K562 (cell line): ENCODE measurements at regions not wholly inside any gene's neighbourhood (a gene's known extent, or its start where the extent isn't known, plus 50 kb on each side); places are given as distances from the start of the nearest gene placed in this dataset.

Experiments
- ATAC-seq: fragments of 200-7000 bp; cut with Tn5 transposase; 3 replicates; pipeline ENCODE4 v1.9.1; 2020; ENCODE audit warnings: moderate library complexity
- BruUV-seq: library from RNA; stranded (reverse); fragments of 400-500 nt; replicated peaks from 2 replicates; lab custom pipeline; 2021; lab: Mats Ljungman, UMichigan
- CTCF ChIA-PET: fragments of 300-600 bp; formaldehyde crosslinking; extraction: SDS; loops from one replicate; lab custom pipeline; 2021; ENCODE audit warnings: low intra/inter-chr PET ratio; lab: Yijun Ruan, JAX
- POLR2A ChIA-PET: fragments of 300-600, 350-650 bp; sonication (Branson Sonifier 250); formaldehyde crosslinking; extraction: SDS; loops from one replicate; lab custom pipeline; 2021; ENCODE audit warnings: antibody characterized with exemption, inconsistent platforms; lab: Yijun Ruan, JAX
- DNase-seq, 4 experiments: peaks; one replicate each; pipeline versions ENCODE4 v3.0.0 to v3.0.0-alpha.2; 2011 to 2018; ENCODE audit warnings: low spot score in 3 of 4, mixed read lengths in 3 of 4; ENCODE audit errors: extremely low read depth in 1 of 4
- FAIRE-seq: peaks from 2 replicates; lab custom pipeline; 2011; peaks lifted over from hg19 to GRCh38; lab: Jason Lieb, UNC
- H2AFZ ChIP-seq: 2 replicates; pipeline ENCODE4 v1.6.0; 2011; ENCODE audit warnings: low read depth, low read length, control low read depth, inconsistent platforms
- H3K27ac ChIP-seq: fragments of 200-600 bp; 3 replicates; pipeline ENCODE4 v1.8.0; 2011; ENCODE audit warnings: low read depth, mild to moderate bottlenecking, control low read depth, inconsistent platforms, low read length, moderate library complexity, mixed read lengths; ENCODE audit errors: extremely low read depth
- H3K27me3 ChIP-seq, 2 experiments: fragments of 300-600 bp in 1 of 2; 2 replicates in 1 of 2; 3 replicates in 1 of 2; pipeline versions ENCODE4 v1.6.0 to v1.8.0; 2011; ENCODE audit warnings: inconsistent platforms in 2 of 2, low read length in 2 of 2, mild to moderate bottlenecking in 1 of 2, mixed read lengths in 1 of 2, moderate library complexity in 1 of 2; ENCODE audit not compliant: control insufficient read depth in 2 of 2, insufficient read depth in 2 of 2
- H3K36me3 ChIP-seq: fragments of 300-600 bp; 3 replicates; pipeline ENCODE4 v1.8.0; 2011; ENCODE audit warnings: mild to moderate bottlenecking, low read length, inconsistent platforms; ENCODE audit not compliant: control insufficient read depth, insufficient read depth
- H3K4me1 ChIP-seq, 2 experiments: fragments of 200-600 bp in 1 of 2; replicated peaks in 1 of 2; 2 replicates in 1 of 2; 3 replicates in 1 of 2; pipeline versions ENCODE4 v1.5.1 to v1.8.0; 2011; ENCODE audit warnings: inconsistent platforms in 2 of 2, low read length in 2 of 2, mild to moderate bottlenecking in 1 of 2, mixed read lengths in 1 of 2, moderate library complexity in 1 of 2; ENCODE audit not compliant: control insufficient read depth in 2 of 2, insufficient read depth in 2 of 2
- H3K4me2 ChIP-seq: 2 replicates; pipeline ENCODE4 v1.6.1; 2011; ENCODE audit warnings: low read length, control low read depth, inconsistent platforms, mixed read lengths; ENCODE audit not compliant: insufficient read depth
- H3K4me3 ChIP-seq: fragments of 200-600 bp; sonication (generic), shearing (Covaris generic); 2 replicates; pipeline ENCODE4 v1.5.1; 2016; ENCODE audit warnings: control low read depth, inconsistent platforms
- H3K79me2 ChIP-seq: fragments of 200-600 bp; 3 replicates; pipeline ENCODE4 v1.8.0; 2011; ENCODE audit warnings: low read length, inconsistent platforms; ENCODE audit not compliant: control insufficient read depth, insufficient read depth
- H3K9ac ChIP-seq, 2 experiments: 2 replicates each; pipeline versions ENCODE4 v1.6.0 to v1.6.1; 2011; ENCODE audit warnings: low read depth in 2 of 2, low read length in 2 of 2, control low read depth in 1 of 2, inconsistent platforms in 1 of 2, mild to moderate bottlenecking in 1 of 2, mixed read lengths in 1 of 2; ENCODE audit not compliant: insufficient read depth in 1 of 2
- H3K9me1 ChIP-seq: one replicate; pipeline ENCODE4 v1.6.0; 2011; ENCODE audit warnings: inconsistent platforms, mild to moderate bottlenecking, low read length, moderate library complexity; ENCODE audit not compliant: control insufficient read depth, insufficient read depth
- H3K9me3 ChIP-seq: replicated peaks from 2 replicates; pipeline ENCODE4 v1.5.1; 2011; ENCODE audit warnings: low read depth, low read length, inconsistent platforms; ENCODE audit not compliant: control insufficient read depth, insufficient read depth
- H4K20me1 ChIP-seq: replicated peaks from 2 replicates; pipeline ENCODE4 v1.6.1; 2011; ENCODE audit warnings: low read length, inconsistent platforms, mixed read lengths; ENCODE audit not compliant: control insufficient read depth, insufficient read depth
- CBX8 ChIP-seq: fragments of 200-600 bp; sonication (generic); IDR thresholded peaks from 2 replicates; pipeline ENCODE4 v1.6.1; 2012; ENCODE audit warnings: borderline replicate concordance, mixed run types, low read depth, mild to moderate bottlenecking, moderate library complexity, mixed read lengths, low read length, control low read depth, inconsistent platforms; ENCODE audit not compliant: poor library complexity, severe bottlenecking; ENCODE audit errors: extremely low read depth
- CREB1 ChIP-seq, 2 experiments: sonication (generic) in 1 of 2; formaldehyde crosslinking in 1 of 2; IDR thresholded peaks; 2 replicates each; pipeline versions ENCODE4 v1.6.1 to v1.8.0; 2012 to 2022; ENCODE audit warnings: inconsistent platforms in 1 of 2, mild to moderate bottlenecking in 1 of 2, missing genetic modification reagents in 1 of 2, moderate library complexity in 1 of 2
- CREM ChIP-seq: IDR thresholded peaks from 2 replicates; pipeline ENCODE4 v1.6.1; 2014; ENCODE audit warnings: antibody characterized with exemption, low read depth
- DNMT1 ChIP-seq: fragments of 450-650 bp; IDR thresholded peaks from 2 replicates; pipeline ENCODE4 v1.6.1; 2016; ENCODE audit warnings: antibody characterized with exemption, mild to moderate bottlenecking
- NR0B1 ChIP-seq: fragments of 450-650 bp; IDR thresholded peaks from one replicate; pipeline ENCODE4 v1.6.1; 2018; ENCODE audit warnings: mild to moderate bottlenecking, moderate library complexity; ENCODE audit not compliant: partially characterized antibody
- PPARD ChIP-seq: fragments of 250-450 bp; sonication (Bioruptor Pico); IDR thresholded peaks from 2 replicates; pipeline ENCODE4 v1.8.0; 2022; ENCODE audit warnings: inconsistent platforms, mild to moderate bottlenecking, moderate library complexity
- PYGO2 ChIP-seq: fragments of 450-650 bp; IDR thresholded peaks from 2 replicates; pipeline ENCODE4 v1.6.1; 2016; ENCODE audit warnings: mild to moderate bottlenecking, missing genetic modification characterization, moderate library complexity, missing compliant biosample characterization
- RBFOX2 ChIP-seq: fragments of 200-400 bp; formaldehyde crosslinking; IDR thresholded peaks from 2 replicates; pipeline ENCODE4 v1.6.1; 2017; ENCODE audit warnings: low read depth, mild to moderate bottlenecking, low read length, moderate library complexity
- ZFX ChIP-seq: sonication (generic); formaldehyde crosslinking; IDR thresholded peaks from 2 replicates; pipeline ENCODE4 v1.8.0; 2022; ENCODE audit warnings: mild to moderate bottlenecking, missing genetic modification reagents, moderate library complexity
- ZNF174 ChIP-seq: fragments of 250-450 bp; sonication (Bioruptor Pico); IDR thresholded peaks from 2 replicates; pipeline ENCODE4 v1.4.0; 2020; ENCODE audit warnings: mild to moderate bottlenecking
- ZNF263 ChIP-seq: sonication (generic); formaldehyde crosslinking; IDR thresholded peaks from 2 replicates; pipeline ENCODE4 v1.8.0; 2022; ENCODE audit warnings: mild to moderate bottlenecking, missing genetic modification reagents, borderline replicate concordance
- ZZZ3 ChIP-seq: fragments of 450-650 bp; IDR thresholded peaks from 2 replicates; pipeline ENCODE4 v1.6.1; 2016; ENCODE audit warnings: antibody characterized with exemption, mild to moderate bottlenecking, moderate library complexity
- WGBS: fragments of 100-300 bp; shearing (Covaris generic); methylation state at CpG from one replicate; pipeline ENCODE4 v1.1.6; 2016; ENCODE audit warnings: low coverage, mixed read lengths; ENCODE audit not compliant: insufficient coverage; ENCODE audit errors: missing lambda C conversion rate; 5-methylcytosine and 5-hydroxymethylcytosine counted together
- in situ Hi-C: fragments of 300-500 bp; cut with MboI; formaldehyde crosslinking; loops from 4 replicates; pipeline ENCODE4 v1.15.0; 2018; ENCODE audit warnings: inconsistent platforms, mixed read lengths
- intact Hi-C: fragments of 100-400 bp; cut with micrococcal nuclease; formaldehyde crosslinking; loops from 2 replicates; pipeline ENCODE4 v1.14.2; 2022
- TF ChIP-seq, protein P1 (sequence below): sonication (generic); formaldehyde crosslinking; IDR thresholded peaks from 2 replicates; pipeline ENCODE4 v1.8.1; 2023; ENCODE audit warnings: mild to moderate bottlenecking, missing genetic modification reagents

GRCh38 chrX:115709039-115709438 lies 148.1 kb downstream of the PLS3 start (continued):
- TF ChIP-seq, protein P1, sequence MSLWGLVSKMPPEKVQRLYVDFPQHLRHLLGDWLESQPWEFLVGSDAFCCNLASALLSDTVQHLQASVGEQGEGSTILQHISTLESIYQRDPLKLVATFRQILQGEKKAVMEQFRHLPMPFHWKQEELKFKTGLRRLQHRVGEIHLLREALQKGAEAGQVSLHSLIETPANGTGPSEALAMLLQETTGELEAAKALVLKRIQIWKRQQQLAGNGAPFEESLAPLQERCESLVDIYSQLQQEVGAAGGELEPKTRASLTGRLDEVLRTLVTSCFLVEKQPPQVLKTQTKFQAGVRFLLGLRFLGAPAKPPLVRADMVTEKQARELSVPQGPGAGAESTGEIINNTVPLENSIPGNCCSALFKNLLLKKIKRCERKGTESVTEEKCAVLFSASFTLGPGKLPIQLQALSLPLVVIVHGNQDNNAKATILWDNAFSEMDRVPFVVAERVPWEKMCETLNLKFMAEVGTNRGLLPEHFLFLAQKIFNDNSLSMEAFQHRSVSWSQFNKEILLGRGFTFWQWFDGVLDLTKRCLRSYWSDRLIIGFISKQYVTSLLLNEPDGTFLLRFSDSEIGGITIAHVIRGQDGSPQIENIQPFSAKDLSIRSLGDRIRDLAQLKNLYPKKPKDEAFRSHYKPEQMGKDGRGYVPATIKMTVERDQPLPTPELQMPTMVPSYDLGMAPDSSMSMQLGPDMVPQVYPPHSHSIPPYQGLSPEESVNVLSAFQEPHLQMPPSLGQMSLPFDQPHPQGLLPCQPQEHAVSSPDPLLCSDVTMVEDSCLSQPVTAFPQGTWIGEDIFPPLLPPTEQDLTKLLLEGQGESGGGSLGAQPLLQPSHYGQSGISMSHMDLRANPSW (CRISPR knock-in tag) = no peak
- TF ChIP-seq, all 486 proteins: peak for 0

DNA sequence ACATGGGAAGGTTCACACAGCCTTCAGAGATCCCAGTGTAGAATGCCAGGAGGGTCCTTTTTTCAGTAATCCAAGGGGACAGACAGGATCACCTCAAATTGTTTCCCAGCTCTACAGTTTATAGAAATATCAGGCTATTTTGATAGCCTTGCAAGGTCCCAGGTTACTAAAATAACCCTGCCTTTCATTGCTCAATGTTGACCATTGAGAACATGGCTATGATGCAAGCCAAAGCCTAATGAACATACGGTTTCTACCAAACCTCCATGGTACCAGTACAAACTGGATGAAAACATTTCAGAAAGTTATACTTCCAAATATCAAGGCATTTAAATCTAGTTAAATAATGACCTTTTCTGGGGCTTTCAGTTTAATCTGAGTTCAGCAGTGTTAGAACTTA lies 151.5 kb downstream of the PLS3 start:
- H3K4me3 ChIP-seq = no peak overlapping the region
- no peaks in the 10 kb centered on the region for H3K4me1 ChIP-seq
- WGBS = 0% methylated on average over 1 of the region's 1 CpG
- no peaks in the 10 kb centered on the region for H3K27me3 ChIP-seq
- ATAC-seq = no peak
- CTCF ChIA-PET = no interaction called here
- POLR2A ChIA-PET = no interaction called here
- H2AFZ ChIP-seq = no peak overlapping the region
- H3K79me2 ChIP-seq = no peaks in the 10 kb centered on the region
- H3K9ac ChIP-seq = no peak overlapping the region
- in situ Hi-C loops = no loop called here
- TF ChIP-seq NR0B1 (no peak), CREB1 (IDR thresholded peaks at IDR 0.05) (no peak), CREB1 (CRISPR knock-in tag; IDR thresholded peaks at IDR 0.05) (no peak), PPARD (CRISPR knock-in tag) (no peak), DNMT1 (no peak), RBFOX2 (no peak), PYGO2 (tag) (no peak), ZFX (CRISPR knock-in tag) (no peak), CREM (no peak), ZZZ3 (no peak), ZNF174 (no peak), CBX8 (no peak), ZNF263 (CRISPR knock-in tag) (no peak)
- TF ChIP-seq, all 486 proteins: peak for 0
- no peaks in the 10 kb centered on the region for H3K36me3 ChIP-seq
- no peaks in the 10 kb centered on the region for H4K20me1 ChIP-seq
- DNase-seq (no peak), FAIRE-seq (no peak)
- BruUV-seq = no TSS peak
- no peaks in the 10 kb centered on the region for H3K9me1 ChIP-seq
- no peak overlapping the region for H3K4me2 ChIP-seq
- intact Hi-C loops = no loop called here
- no peaks in the 10 kb centered on the region for H3K9me3 ChIP-seq
- H3K27ac ChIP-seq = no peak overlapping the region
